HEK293T (cell line): ENCODE measurements at regions not wholly inside any gene's neighbourhood (a gene's known extent, or its start where the extent isn't known, plus 50 kb on each side); places are given as distances from the start of the nearest gene placed in this dataset.

ENCODE experiments used
- CTCF ChIA-PET: fragments of 350-600 bp; formaldehyde crosslinking; extraction: SDS; loops from one replicate; lab custom pipeline; 2021; ENCODE audit warnings: antibody characterized with exemption, inconsistent platforms; lab: Yijun Ruan, JAX
- POLR2A ChIA-PET: fragments of 350-600 bp; formaldehyde crosslinking; extraction: SDS; loops from one replicate; lab custom pipeline; 2020; ENCODE audit warnings: antibody characterized with exemption, inconsistent platforms; lab: Yijun Ruan, JAX
- DNase-seq: peaks from one replicate; pipeline ENCODE4 v3.0.0; 2012; ENCODE audit warnings: mixed read lengths; ENCODE audit errors: extremely low spot score
- ARNT ChIP-seq: fragments of 450-650 bp; IDR thresholded peaks from 2 replicates; pipeline ENCODE4 v1.6.1; 2017; ENCODE audit warnings: mild to moderate bottlenecking
- BHLHE40 ChIP-seq: fragments of 450-650 bp; IDR thresholded peaks from 2 replicates; pipeline ENCODE4 v1.6.1; 2016; ENCODE audit warnings: mild to moderate bottlenecking, moderate library complexity, borderline replicate concordance
- CTBP1 ChIP-seq: fragments of 450-650 bp; IDR thresholded peaks from 2 replicates; pipeline ENCODE4 v1.6.1; 2016; ENCODE audit warnings: borderline replicate concordance
- ELF4 ChIP-seq: fragments of 450-650 bp; IDR thresholded peaks from 2 replicates; pipeline ENCODE4 v1.6.1; 2017; ENCODE audit warnings: antibody characterized with exemption
- FOXA1 ChIP-seq: fragments of 450-650 bp; IDR thresholded peaks from 2 replicates; pipeline ENCODE4 v1.6.1; 2016; ENCODE audit warnings: mild to moderate bottlenecking
- FOXK2 ChIP-seq: fragments of 450-650 bp; IDR thresholded peaks from 2 replicates; pipeline ENCODE4 v1.6.1; 2016; ENCODE audit warnings: mild to moderate bottlenecking
- FOXM1 ChIP-seq: fragments of 450-650 bp; IDR thresholded peaks from 2 replicates; pipeline ENCODE4 v1.6.1; 2017; ENCODE audit warnings: mild to moderate bottlenecking, borderline replicate concordance
- HDGF ChIP-seq: fragments of 450-650 bp; IDR thresholded peaks from 2 replicates; pipeline ENCODE4 v1.6.1; 2017; ENCODE audit warnings: antibody characterized with exemption, borderline replicate concordance
- L3MBTL2 ChIP-seq: fragments of 450-650 bp; conservative IDR thresholded peaks from 2 replicates; pipeline ENCODE4 v1.6.1; 2016; ENCODE audit warnings: mild to moderate bottlenecking
- LEF1 ChIP-seq: fragments of 450-650 bp; IDR thresholded peaks from 2 replicates; pipeline ENCODE4 v1.6.1; 2017; ENCODE audit warnings: mild to moderate bottlenecking, borderline replicate concordance
- NFRKB ChIP-seq: fragments of 450-650 bp; IDR thresholded peaks from 2 replicates; pipeline ENCODE4 v1.6.1; 2016; ENCODE audit warnings: mild to moderate bottlenecking, moderate library complexity
- SP1 ChIP-seq: fragments of 450-650 bp; IDR thresholded peaks from 2 replicates; pipeline ENCODE4 v1.6.1; 2017
- SUZ12 ChIP-seq: fragments of 450-650 bp; IDR thresholded peaks from 2 replicates; pipeline ENCODE4 v1.6.1; 2016; ENCODE audit warnings: mild to moderate bottlenecking
- TARDBP ChIP-seq: fragments of 450-650 bp; IDR thresholded peaks from 2 replicates; pipeline ENCODE4 v1.6.1; 2016
- ZNF384 ChIP-seq: fragments of 450-650 bp; IDR thresholded peaks from 2 replicates; pipeline ENCODE4 v1.6.1; 2016
- TF ChIP-seq, protein P1 (sequence below): fragments of 450-650 bp; IDR thresholded peaks from 2 replicates; pipeline ENCODE4 v1.6.1; 2016

GRCh38 chr6:22929311-22929985 is 360.1 kb downstream of the HDGFL1 start:
- TF ChIP-seq FOXA1 (no peak), LEF1 (no peak), NFRKB (no peak), L3MBTL2 (no peak), BHLHE40 (no peak), FOXM1 (no peak), CTBP1 (no peak), TARDBP (no peak), ELF4 (no peak), ARNT (no peak), SP1 (no peak), SUZ12 (no peak), FOXK2 (no peak), HDGF (no peak), ZNF384 (no peak)
- TF ChIP-seq, protein P1, sequence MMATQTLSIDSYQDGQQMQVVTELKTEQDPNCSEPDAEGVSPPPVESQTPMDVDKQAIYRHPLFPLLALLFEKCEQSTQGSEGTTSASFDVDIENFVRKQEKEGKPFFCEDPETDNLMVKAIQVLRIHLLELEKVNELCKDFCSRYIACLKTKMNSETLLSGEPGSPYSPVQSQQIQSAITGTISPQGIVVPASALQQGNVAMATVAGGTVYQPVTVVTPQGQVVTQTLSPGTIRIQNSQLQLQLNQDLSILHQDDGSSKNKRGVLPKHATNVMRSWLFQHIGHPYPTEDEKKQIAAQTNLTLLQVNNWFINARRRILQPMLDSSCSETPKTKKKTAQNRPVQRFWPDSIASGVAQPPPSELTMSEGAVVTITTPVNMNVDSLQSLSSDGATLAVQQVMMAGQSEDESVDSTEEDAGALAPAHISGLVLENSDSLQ, result no peak
- ChIA-PET POLR2A (no interaction called here), CTCF (no interaction called here)
- no peak for DNase-seq

GRCh38 chr6:22940581-22941290 is 371.4 kb downstream of the HDGFL1 start:
- TF ChIP-seq, protein P1, result no peak
- no peak for TF ChIP-seq FOXA1
- no peak for TF ChIP-seq BHLHE40
- no peak for TF ChIP-seq HDGF
- TF ChIP-seq ARNT, result no peak
- no peak for TF ChIP-seq ZNF384
- no peak for TF ChIP-seq L3MBTL2
- TF ChIP-seq NFRKB, result no peak
- no peak for TF ChIP-seq LEF1
- no peak for TF ChIP-seq SUZ12
- no peak for DNase-seq
- ChIA-PET POLR2A (no interaction called here), CTCF (no interaction called here)

- CTCF ChIA-PET, result no interaction called here
- DNase-seq, result no peak
- TF ChIP-seq CTBP1 (no peak), L3MBTL2 (no peak), FOXM1 (no peak), SP1 (no peak), TARDBP (no peak), ARNT (no peak), FOXK2 (no peak), HDGF (no peak), NFRKB (no peak), ZNF384 (no peak), BHLHE40 (no peak), FOXA1 (no peak), SUZ12 (no peak), LEF1 (no peak), ELF4 (no peak)
- TF ChIP-seq, protein P1, result no peak
- POLR2A ChIA-PET, result no interaction called here
These were observed 373.0 kb downstream of the HDGFL1 start for GRCh38 chr6:22942403-22942802.

GRCh38 chr6:22943327-22943726 is 374.0 kb downstream of the HDGFL1 start:
- TF ChIP-seq TARDBP, result no peak
- TF ChIP-seq CTBP1, result no peak
- no peak for TF ChIP-seq ARNT
- no peak for TF ChIP-seq LEF1
- no peak for TF ChIP-seq FOXA1
- TF ChIP-seq SUZ12, result no peak
- no peak for TF ChIP-seq FOXK2
- TF ChIP-seq, protein P1, result no peak
- TF ChIP-seq BHLHE40, result no peak
- no peak for TF ChIP-seq NFRKB
- TF ChIP-seq ZNF384, result no peak
- TF ChIP-seq HDGF, result no peak
- TF ChIP-seq ELF4, result no peak
- TF ChIP-seq FOXM1, result no peak
- TF ChIP-seq L3MBTL2, result no peak
- no peak for TF ChIP-seq SP1
- DNase-seq, result no peak
- POLR2A ChIA-PET, result no interaction called here
- CTCF ChIA-PET, result no interaction called here

GRCh38 chr6:22949967-22950366 is 380.6 kb downstream of the HDGFL1 start:
- ChIA-PET CTCF (interaction anchor here (0.6 kb wide), 1 partner anchor 39 kb away, joined by 3 read pairs; no protein-coding TSS in a partner anchor), POLR2A (no interaction called here)
- TF ChIP-seq BHLHE40, result no peak
- TF ChIP-seq FOXK2, result no peak
- TF ChIP-seq FOXA1, result no peak
- no peak for TF ChIP-seq TARDBP
- no peak for TF ChIP-seq ELF4
- no peak for TF ChIP-seq FOXM1
- TF ChIP-seq, protein P1, result no peak
- no peak for TF ChIP-seq ZNF384
- TF ChIP-seq CTBP1, result no peak
- TF ChIP-seq L3MBTL2, result no peak
- no peak for TF ChIP-seq LEF1
- no peak for TF ChIP-seq ARNT
- TF ChIP-seq NFRKB, result no peak
- no peak for TF ChIP-seq HDGF
- no peak for TF ChIP-seq SUZ12
- DNase-seq, result no peak
